ENCODE measurements at regions not wholly inside any gene's neighbourhood (a gene's known extent, or its start where the extent isn't known, plus 50 kb on each side); places are given as distances from the start of the nearest gene placed in this dataset.

DNA sequence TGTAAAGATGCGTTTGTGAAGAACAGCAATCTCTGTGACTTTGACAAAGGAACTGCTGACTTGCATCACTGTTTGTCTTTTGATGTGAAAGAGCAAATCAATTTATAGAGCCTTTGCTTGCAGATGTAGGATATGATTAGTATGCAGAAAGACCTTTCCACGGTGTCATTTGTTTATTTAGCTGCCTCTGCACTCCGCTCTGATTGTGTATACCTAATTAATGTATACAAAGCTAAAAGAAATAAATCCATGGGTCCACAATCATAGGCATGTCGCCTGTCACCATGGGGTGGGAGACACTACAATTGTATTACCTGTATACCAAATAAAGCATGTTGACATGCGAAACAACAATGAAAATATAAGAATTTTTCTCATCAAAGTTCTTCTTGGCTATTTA lies 410.7 kb downstream of the MZT1 start:
- no peak for DNase-seq

DNA sequence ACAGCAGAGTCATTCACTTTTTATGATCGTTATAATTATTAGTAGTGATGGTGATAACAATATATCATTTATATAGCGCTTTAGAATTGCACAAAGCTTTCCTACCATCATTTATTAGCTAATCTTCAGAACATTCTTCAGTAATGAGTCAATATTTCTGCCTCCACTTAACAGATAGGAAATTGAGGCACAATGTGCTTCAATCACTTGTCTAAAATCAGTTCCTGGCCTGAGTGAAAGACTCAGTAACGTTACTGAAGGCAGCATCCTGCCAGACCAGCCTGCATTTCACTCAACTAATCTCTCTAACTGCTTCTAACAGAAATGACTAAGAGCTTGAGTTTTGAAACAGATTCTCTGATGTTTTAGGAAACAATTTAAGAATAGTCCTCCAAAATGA lies 412.1 kb downstream of the MZT1 start:
- DNase-seq: no peak

DNA sequence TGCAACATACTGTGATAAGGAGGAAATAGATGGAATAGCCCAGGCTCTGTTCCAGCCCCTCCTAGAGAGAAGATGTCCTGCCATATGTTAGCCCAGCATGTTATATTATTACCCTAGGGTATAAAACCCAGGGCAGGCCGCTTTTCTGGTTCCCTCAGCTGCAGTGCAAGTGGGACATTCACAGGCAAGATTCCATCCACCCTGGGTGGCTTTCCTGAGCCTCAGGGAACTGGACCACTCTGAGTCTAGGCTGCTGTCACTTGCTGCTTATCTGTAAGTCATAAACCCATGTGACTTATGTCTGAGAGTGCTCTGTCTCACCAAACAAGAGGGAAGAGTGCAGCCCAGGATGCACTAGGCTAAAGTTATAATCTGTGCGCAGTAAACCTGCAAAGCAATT lies 413.2 kb downstream of the MZT1 start:
- DNase-seq: no peak

DNA sequence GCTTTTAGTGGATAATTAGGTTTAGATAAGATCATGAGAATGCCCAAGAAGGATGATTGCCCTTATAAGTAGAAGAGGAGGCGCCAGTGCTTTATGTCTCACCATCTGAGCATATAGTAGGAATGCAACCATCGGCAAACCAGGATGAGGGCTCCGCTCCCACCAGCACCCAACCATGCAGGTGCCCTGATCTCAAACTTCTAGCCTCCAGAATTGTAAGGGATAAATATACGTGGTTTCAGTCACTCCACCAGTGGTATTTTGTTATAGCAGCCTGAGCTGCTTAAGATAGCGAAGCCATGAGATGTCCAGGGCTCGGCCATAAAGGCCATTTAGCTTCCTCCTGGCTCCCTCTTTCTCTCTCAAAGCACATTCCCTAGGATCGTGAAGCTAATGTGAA lies 413.9 kb downstream of the MZT1 start:
- DNase-seq: no peak

DNA sequence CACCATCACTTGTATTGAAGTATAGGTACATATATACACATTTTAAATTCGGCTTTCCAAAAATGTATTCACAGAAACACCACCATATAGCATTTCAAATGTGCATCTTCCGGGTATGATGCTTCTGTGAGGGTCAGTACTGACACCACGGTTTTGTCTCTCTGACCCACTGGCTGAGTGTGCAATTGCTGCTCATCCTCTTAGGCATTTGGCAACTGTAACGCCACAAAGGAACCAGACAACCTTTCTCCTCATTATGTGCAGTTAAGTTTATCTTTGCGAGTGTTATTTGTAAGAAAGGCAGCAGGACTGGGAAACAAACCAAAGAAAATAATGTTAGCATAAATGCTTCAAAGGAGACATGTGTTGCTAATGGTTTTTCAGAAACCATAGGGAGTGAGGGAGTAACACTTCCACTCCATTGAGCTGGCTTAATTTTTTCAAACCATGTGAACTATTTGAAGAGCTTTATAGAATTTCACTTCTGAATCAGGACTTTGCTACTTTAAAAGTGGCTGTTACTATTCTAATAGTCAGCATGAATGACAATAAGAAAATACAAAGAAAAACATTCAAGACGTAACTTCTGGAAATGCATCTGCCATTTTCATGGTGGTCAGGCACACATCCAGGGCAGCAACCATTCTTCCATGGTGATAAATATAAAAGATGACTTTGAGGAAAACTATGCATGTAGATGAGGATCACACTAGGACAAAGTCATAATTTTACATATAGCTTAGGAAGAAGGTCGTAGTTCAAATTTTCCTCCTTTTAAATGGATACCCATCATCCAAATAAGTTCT lies 423.3 kb downstream of the MZT1 start:
- DNase-seq: no peak

DNA sequence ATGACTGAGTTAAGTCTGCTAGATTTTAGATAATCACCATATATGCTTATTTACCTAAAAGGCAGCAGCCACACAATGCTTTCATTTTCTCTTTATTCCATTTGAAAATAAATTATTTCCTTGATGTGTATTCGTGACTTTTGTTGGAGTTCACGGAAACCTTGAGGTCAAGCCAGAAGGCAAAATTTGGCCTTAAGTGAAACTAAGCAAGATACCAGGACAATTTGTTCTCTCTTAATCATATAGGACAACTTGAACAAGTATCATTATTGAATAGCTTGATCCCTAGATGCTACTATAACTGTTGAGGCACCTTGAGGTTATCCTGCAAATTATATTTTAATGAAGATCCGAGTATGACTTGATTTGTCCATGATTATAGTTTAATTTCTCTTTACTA lies 429.2 kb upstream of the DACH1 start:
- no peak for DNase-seq

DNA sequence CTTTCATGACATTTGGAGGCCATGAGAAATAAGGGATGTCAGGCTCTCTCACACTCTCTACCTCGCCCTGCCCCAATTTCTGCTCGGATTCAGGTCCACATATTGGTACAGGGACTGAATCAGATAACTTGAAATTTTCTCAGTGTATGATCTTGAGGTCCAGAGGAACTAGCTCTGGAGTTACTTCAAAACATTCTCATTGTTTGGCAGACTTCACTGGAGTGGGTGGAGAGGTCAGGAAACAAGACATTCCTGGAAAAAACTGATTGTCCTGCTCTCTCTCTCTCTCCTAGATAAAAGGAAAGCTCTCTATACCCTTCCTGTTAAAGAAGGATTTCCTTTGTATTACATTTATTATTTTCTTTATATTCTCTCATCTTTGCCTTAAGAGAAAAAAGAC lies 428.1 kb upstream of the DACH1 start:
- no peak for DNase-seq

DNA sequence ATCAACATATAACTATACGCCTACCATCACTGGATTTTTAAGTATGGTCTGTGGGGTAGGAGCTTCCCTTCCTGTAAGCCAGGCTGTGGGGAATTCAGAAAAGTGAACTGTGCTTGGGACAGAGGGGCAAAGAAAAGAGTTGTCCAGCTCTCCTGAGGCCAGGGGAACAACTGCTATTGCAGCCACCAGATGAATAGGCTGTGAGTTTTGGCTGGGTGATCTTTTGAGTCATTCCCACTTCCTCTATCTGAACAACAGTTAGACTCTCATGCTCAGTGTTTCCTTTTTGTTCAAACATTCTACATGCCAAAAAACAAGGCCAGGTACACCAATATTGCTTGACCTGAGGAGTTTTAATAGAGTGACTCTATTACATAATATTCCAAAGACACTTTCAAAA lies 426.2 kb upstream of the DACH1 start:
- DNase-seq: no peak

DNA sequence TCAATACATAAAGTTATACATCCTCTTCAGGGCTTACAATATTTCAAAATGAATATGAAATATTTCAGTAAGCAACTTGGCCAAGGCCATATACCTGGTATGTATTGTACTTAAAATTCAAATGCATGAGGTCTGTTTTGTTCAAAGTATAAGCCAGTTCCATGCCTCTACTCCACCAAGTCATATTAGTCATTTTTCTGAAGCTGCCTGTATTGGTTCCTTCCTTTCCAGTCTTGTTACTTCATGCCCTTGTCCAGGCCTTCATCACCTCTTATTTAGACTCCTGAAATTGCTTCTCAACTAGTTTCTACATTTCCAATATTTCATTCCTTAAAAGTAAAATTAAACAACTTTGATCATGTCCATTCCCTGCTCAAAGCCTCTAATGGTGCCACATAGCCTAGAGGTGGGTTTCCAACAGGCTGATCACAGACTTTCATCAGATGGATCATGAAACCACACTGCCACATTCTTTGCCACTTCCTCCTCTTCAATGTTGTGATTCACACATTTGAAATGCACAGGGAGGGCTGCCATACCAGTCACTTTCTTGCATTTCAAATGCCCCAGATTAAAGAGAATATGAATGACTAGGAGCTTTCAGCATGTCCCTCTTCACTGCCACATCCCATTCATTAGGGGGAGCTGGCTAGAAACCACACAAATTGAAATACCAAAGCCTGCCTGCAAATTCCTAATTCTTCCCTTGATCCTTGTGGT lies 424.1 kb upstream of the DACH1 start:
- DNase-seq: no peak

DNA sequence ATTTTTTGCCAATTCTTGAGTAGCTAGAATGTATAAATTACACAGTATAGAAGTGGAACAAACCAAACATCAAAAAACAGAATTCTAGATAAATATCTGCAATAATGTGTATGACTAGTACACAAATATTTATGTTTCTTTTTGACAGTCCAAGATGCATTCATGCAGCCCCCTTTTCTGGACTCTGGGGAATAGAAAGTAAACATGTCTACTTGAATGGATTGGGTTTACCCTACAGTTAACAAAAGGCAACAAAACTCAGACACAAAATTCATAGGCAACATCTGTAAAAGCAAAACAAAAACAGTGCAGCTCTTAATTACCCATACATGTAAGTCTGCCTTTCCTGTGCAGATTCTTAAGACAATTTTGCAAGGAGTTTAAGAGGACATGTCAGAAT lies 419.4 kb upstream of the DACH1 start:
- DNase-seq: no peak

DNA sequence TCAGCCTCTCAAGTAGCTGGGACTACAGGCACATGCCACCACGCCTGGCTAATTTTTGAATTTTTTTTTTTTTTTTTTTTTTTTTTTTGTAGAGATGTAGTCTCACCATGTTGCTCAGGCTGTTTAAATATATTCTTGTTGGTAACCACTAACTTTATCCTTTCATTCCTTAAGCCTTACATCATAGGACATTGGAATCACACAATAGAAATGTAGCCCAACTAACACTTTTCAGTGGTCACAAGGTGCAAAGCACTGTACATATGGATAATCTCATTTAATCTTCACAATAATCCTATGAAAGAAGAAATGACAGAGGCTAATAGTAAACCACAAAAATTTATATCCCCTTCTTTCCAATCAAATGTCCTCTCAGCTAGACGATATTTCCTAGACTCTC lies 417.8 kb upstream of the DACH1 start:
- DNase-seq: no peak

DNA sequence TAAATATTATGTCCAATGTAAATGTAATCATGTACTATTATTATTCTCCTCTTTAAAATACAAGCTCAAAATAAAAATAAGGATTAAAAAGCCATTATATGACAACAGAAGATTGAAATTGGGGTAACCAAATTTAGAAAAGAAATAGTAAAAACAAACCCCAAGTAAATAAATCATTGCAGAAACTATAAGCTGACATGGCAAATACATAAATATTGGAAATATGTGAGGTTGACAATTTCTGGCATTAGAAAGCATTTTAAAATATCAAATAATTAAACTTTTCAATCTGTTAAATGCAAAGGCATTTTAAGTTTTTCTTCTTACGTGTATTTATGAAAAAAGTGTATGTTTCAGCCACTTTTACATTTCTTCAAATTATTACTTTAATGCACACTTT lies 394.7 kb upstream of the DACH1 start:
- no peak for DNase-seq

DNA sequence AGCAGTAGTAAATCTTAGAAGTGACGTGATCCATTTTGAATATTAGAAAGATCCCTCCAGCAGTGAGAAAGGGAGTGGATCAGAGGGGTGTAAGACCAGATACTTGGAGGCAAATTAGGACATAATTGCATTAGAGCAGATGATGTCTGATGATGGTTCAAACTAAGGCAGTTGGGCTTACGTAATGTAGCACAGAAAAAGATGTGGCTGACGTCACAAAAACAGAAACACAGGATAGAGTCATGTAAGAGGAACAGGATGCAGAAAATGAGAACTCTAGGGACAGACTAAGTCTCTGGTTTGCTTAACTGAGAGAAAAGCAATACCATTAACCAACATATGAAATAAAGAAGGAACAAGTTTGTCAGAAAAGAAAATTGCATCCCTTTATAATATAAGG lies 392.5 kb upstream of the DACH1 start:
- DNase-seq: no peak

DNA sequence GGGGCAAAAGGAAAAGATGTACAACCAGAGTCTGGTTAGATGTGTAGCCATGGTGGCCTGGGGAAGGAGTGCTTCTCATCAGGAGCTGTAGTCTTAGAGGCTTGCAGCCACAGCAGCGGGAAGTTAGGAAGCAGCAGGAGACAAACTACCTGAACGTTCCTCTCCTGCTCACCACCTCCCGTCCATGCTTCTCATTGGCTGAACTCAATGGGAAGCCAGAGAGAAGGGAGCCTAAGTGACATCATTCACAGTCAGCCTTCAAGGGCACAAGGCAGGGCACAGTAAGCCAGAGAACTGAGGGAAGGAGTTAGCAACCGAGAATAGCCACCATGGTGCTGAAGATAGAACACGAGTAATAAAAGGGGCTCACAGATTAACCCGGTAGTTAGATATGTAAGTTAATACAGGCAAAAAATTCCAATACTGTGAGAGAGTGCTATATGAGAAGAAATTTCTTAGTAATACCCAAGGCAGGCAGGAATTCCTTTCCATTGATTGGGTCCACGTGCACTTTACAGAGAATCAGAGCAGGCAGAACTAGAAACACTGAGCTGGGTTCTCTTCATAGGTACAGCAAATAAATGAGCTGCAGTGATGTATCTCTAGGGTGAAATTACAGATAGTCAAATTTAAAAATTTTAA lies 391.5 kb upstream of the DACH1 start:
- DNase-seq: no peak

DNA sequence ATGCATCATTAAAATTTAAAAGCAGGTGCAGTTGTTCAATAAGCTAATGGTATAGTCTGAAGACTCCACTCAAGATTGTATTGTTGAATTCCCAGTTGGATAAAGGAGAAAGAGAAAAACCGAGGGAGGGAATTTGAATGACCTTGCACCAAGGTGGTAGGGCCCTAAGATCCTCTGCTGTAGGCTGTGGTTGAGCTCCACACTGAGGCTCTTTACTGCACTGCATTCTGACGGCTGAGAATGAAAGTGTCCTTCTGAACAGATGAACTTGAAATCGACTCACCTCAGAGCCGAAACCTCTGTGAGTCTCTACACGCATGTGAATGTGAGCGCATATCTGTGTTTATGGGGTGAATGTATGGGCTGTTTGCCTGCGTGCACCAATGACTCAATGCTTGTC lies 388.9 kb upstream of the DACH1 start:
- no peak for DNase-seq

DNA sequence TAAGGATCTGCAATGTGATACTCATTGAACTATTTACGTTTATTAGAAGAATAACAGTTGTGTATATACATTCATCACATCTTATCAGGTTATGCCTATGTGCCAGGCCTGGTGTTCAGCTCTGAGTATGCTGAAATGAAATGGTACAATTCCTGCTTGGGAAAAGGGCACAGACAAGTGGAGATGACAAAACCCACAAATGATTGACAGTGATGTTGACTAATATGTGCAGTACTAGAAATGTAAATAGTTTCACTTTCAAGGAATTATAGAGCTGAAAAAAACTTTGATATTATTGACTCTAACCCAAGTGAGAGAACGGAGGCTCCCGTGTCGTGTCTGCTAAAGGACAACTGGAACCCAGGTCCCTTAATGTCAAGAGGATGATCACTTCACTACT lies 386.8 kb upstream of the DACH1 start:
- DNase-seq: no peak

DNA sequence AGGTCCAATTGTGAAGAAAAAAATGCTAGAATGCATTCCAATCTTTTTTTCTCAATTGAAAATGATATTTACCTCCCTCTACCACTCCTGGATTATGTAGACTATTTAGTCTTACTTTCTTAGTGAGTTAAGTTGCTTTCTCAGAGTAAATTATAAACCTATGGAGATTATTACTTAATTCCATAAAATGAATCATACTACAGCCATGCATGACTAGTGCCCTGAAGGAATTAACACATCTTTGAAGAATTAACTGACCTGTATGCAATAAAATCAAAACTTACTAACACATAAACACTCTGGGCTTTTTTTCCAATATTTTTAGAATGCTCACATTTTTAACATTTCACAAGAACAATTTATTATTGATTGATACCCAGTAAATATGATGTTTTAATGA lies 379.4 kb upstream of the DACH1 start:
- no peak for DNase-seq

DNA sequence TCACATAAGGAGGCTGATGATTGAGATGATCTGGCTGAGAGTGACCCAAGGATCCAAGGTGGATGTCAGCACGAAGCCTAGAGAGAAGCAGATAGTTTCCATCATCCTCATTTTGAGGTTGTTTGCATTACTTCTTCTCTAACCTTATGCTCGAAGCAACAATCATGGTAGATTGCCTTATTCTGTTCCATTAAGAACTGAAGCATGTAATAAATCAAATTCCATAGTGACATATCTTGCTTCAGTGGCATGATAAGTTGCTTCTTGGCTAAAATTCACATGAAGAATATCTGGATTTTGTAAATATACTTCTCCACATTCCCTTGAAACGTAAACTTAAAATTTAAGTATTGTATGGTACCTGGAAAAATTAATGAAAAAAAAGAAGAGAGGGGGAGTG lies 377.8 kb upstream of the DACH1 start:
- no peak for DNase-seq

DNA sequence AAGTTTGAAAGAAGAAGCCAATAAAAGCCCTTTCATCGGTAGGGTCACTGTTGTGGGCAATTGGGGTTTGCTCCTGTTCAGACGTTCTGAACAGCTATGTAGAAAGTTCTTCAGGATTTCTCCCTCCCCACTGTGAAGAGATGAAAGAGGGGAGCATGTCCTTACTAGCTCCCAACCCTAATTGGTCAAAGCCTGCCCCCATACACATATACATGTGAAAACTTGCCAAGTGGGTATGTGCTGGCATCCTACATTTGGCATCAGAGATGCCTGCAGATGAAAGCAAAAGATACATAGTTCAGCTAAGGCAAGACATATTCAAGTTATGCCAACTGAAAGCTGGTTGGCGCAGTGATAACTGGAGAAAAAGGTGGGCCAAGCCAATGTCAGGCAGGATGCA lies 363.1 kb upstream of the DACH1 start:
- DNase-seq: no peak

DNA sequence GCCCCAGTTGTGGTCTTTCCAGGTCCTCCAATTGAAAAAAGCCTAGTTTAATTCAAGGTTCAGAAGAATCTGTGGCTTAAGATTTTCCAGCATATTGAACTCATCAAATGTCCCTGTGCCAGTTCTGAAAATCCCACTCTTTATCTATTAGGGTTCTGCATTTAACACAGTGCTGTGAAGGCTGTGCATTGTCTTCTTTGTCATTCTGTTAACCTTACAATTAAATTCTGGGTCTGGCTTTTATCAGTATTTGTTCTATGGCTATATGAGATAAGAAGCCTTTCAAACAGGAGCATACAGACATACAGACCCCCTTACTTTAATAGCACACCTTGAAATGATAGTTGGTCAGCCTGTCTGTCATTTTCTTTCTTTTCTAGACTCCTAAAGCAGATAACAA lies 362.1 kb upstream of the DACH1 start:
- DNase-seq: no peak

DNA sequence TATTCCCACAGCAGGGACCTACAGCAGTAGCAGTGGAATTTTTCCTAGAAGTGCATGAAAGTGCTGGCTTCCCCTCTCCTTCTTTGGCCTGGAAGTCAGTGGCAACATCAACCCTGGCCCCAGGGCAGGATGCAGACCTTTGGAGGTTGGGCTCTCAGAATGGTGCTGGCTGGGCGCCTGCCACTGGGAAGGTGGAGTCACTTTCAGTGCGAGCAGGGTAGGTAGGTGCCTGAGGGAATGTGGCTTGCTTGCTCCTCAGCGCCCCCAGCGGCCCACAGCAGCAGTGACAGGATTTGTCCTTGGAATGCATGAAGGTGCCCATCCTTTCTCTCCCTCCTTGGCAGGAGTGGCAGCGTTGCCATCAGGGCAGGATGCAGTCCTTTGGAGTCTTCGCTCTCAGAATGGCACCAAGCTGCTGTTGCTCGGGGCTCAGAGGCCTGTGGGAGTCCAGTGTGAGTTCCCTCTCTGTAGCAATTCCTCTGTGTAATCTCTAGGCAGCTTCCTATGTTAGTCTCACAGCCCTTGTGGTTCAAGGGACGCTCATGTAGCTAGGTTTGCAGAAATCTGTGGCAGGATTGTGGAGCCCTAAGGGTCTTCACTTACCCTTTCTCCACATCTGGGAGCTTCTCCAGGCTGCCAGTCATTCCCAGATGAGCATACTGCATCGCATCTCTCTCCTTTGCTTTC lies 354.4 kb upstream of the DACH1 start:
- DNase-seq: no peak

DNA sequence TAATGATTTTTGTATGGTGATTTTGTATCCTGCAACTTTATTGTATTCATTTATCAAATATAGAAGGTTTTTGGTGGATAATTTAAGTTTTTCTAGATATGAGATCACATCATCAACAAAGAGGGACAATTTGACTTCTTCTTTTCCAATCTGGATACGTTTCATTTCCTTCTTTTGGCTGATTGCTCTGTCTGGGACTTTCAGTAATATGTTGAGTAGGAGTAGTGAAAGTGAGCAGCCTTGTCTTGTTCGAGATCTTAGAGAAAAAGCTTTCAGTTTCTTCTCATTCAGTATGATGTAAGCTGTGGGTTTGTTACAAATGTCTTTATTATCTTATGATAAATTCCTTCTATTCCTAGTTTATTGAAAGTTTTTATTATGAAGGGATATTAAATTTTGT lies 352.0 kb upstream of the DACH1 start:
- DNase-seq: no peak

DNA sequence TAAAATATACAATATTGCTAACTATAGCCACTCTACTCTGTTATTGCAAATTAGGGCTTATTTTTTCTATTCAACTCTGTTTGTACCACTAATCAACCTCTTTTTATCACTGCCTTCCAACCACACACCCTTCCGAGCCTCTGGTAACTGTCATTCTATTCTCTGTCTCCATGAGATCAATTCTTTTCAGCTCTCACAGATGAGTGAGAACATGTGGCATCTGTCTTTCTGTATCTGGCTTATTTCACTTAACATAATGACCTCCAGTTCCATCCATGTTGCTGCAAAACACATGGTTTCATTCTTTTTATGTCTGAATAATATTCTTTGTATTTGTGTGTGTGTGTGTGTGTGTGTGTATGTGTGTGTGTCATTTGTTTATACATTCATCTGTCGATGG lies 350.1 kb upstream of the DACH1 start:
- DNase-seq: no peak

All from stimulated activated naive CD4-positive, alpha-beta T cell (primary cell).